ENCODE measurements at regions not wholly inside any gene's neighbourhood (a gene's known extent, or its start where the extent isn't known, plus 50 kb on each side); places are given as distances from the start of the nearest gene placed in this dataset.

GRCh38 chr21:22474403-22474802 lies 1476.2 kb downstream of the NCAM2 start:
- H2BK20ac ChIP-seq (ENCODE audit: low read length), result no peak overlapping the region
- H4K20me1 ChIP-seq (replicated peaks in 1 of 2; ENCODE audit: control insufficient read depth in 1 of 2, insufficient read depth in 2 of 2, low read length in 2 of 2), result no peaks in the 10 kb centered on the region
- POLR2A ChIA-PET (ENCODE audit: partially characterized antibody), result no interaction called here
- 89% methylated on average over 1 of the region's 1 CpG; no CpG with 5 or more reads in 1 of the 2 experiments for WGBS, 2 experiments (ENCODE audit: extremely low coverage in 1 of 2, insufficient coverage in 1 of 2, insufficient read length in 1 of 2, insufficient replicate concordance in 2 of 2, low coverage in 1 of 2, low lambda C conversion rate in 2 of 2, missing lambda C conversion rate in 1 of 2)
- peaks cover 2% of the 10 kb centered on the region; the same call in 1 of the 2 replicates for H3K23me2 ChIP-seq (ENCODE audit: low read depth, low read length)
- H4K91ac ChIP-seq (replicated peaks; ENCODE audit: insufficient read length, low read length), result no peak overlapping the region
- H2BK15ac ChIP-seq (ENCODE audit: low read length), result no peak overlapping the region
- no peaks in the 10 kb centered on the region for H3K36me3 ChIP-seq (ENCODE audit: control insufficient read depth in 2 of 4, insufficient read depth in 4 of 4, low read length in 3 of 4)
- no peaks in the 10 kb centered on the region for H3K4me1 ChIP-seq (replicated peaks in 1 of 4; ENCODE audit: control insufficient read depth in 3 of 4, insufficient read depth in 4 of 4, low read length in 3 of 4)
- H2BK12ac ChIP-seq (ENCODE audit: low read depth, low read length), result no peak overlapping the region
- no peak overlapping the region for H2AK5ac ChIP-seq (ENCODE audit: low read depth, low read length)
- no peak overlapping the region for H4K5ac ChIP-seq (ENCODE audit: insufficient read length, low read depth, low read length)
- no peak overlapping the region for H2AFZ ChIP-seq (ENCODE audit: low read length)
- DNase-seq (ENCODE audit: low read depth in 1 of 2, low spot score in 2 of 2) (no peak), FAIRE-seq (no peak)
- no peaks in the 10 kb centered on the region for H3K79me1 ChIP-seq (ENCODE audit: low read depth, low read length)
- H3K4ac ChIP-seq (replicated peaks; ENCODE audit: insufficient read length, low read depth, low read length), result no peak overlapping the region
- CTCF ChIA-PET (ENCODE audit: partially characterized antibody), result interaction anchor here (2.1 kb wide), 1 partner anchor 101 kb away, joined by 5 read pairs; no protein-coding TSS in a partner anchor
- no peaks in the 10 kb centered on the region for H3K79me2 ChIP-seq (ENCODE audit: control insufficient read depth in 1 of 2, insufficient read depth in 2 of 2, low read length in 2 of 2)
- H4K8ac ChIP-seq (ENCODE audit: extremely low read depth, insufficient read depth, low read length), result no peak overlapping the region
- H3K14ac ChIP-seq (ENCODE audit: insufficient read length), result no peak overlapping the region
- no peak overlapping the region for H2BK120ac ChIP-seq (replicated peaks; ENCODE audit: low read depth, low read length)
- no peak overlapping the region for H3K18ac ChIP-seq (ENCODE audit: extremely low read depth, low read length)
- no peak overlapping the region for H3K23ac ChIP-seq (ENCODE audit: insufficient read length)
- no peaks in the 10 kb centered on the region for H3K9me3 ChIP-seq (ENCODE audit: insufficient read depth in 2 of 2, low read depth in 1 of 2, low read length in 1 of 2)
- no peak overlapping the region for H3K56ac ChIP-seq (replicated peaks; ENCODE audit: insufficient read length, low read depth, low read length)
- H3K27ac ChIP-seq (ENCODE audit: low read depth, low read length), result no peak overlapping the region
- H3K4me3 ChIP-seq (ENCODE audit: extremely low read depth in 1 of 4, insufficient read depth in 2 of 4, low read depth in 3 of 4, low read length in 4 of 4), result no peak overlapping the region
- H2BK5ac ChIP-seq (ENCODE audit: low read depth, low read length), result no peak overlapping the region
- H3K9ac ChIP-seq (replicated peaks in 1 of 4; ENCODE audit: extremely low read depth in 1 of 4, low read depth in 3 of 4, low read length in 3 of 4), result no peak overlapping the region
- no peak overlapping the region for H3K4me2 ChIP-seq (ENCODE audit: insufficient read depth in 1 of 2, low read depth in 2 of 2, low read length in 2 of 2)
- no peaks in the 10 kb centered on the region for H3K27me3 ChIP-seq (replicated peaks in 1 of 4; ENCODE audit: control insufficient read depth in 3 of 4, extremely low read depth in 1 of 4, insufficient read depth in 3 of 4, low read length in 3 of 4)
- TF ChIP-seq HDAC2 (IDR thresholded peaks at IDR 0.05; ENCODE audit: borderline replicate concordance in 1 of 2, low read depth in 2 of 2, low read length in 2 of 2), result no peak
- no peak for TF ChIP-seq EGR1 (IDR thresholded peaks at IDR 0.05; ENCODE audit: borderline replicate concordance, low read depth, low read length)
- no peak for TF ChIP-seq RFX5 (IDR thresholded peaks at IDR 0.05; ENCODE audit: borderline replicate concordance, low read depth, low read length)
- no peak for TF ChIP-seq CHD1 (IDR thresholded peaks at IDR 0.05; ENCODE audit: low read depth, low read length)
- TF ChIP-seq RNF2 (IDR thresholded peaks at IDR 0.05; ENCODE audit: borderline replicate concordance, low read depth, low read length, missing control alignments, poor library complexity, severe bottlenecking), result no peak
- no peak for TF ChIP-seq BCL11A (IDR thresholded peaks at IDR 0.05; ENCODE audit: low read depth in 2 of 2, low read length in 2 of 2)
- TF ChIP-seq TBP (IDR thresholded peaks at IDR 0.05; ENCODE audit: low read depth, low read length), result no peak
- TF ChIP-seq YY1 (IDR thresholded peaks at IDR 0.05; ENCODE audit: low read depth, low read length), result no peak
- TF ChIP-seq BACH1 (IDR thresholded peaks at IDR 0.05; ENCODE audit: low read length), result no peak
- no peak for TF ChIP-seq FOSL1 (IDR thresholded peaks at IDR 0.05; ENCODE audit: insufficient read depth, low read depth, low read length)
- no peak for TF ChIP-seq SIX5 (IDR thresholded peaks at IDR 0.05; ENCODE audit: low read depth, low read length)
- no peak for TF ChIP-seq JUN (IDR thresholded peaks at IDR 0.05; ENCODE audit: low read depth, low read length)
- no peak for TF ChIP-seq CREB1 (IDR thresholded peaks at IDR 0.05)
- no peak for TF ChIP-seq SUZ12 (IDR thresholded peaks at IDR 0.05; ENCODE audit: low read length)
- no peak for TF ChIP-seq CEBPB (IDR thresholded peaks at IDR 0.05; ENCODE audit: low read depth, low read length)
- TF ChIP-seq SIN3A (conservative IDR thresholded peaks at IDR 0.05 in 1 of 2, IDR thresholded peaks at IDR 0.05 in 1 of 2; ENCODE audit: low read depth in 1 of 2, low read length in 2 of 2), result no peak

All from H1 (cell line).